ENCODE measurements at regions not wholly inside any gene's neighbourhood (a gene's known extent, or its start where the extent isn't known, plus 50 kb on each side); places are given as distances from the start of the nearest gene placed in this dataset.

GRCh38 chr11:116692318-116693101 is 80.3 kb downstream of the BUD13 start:
- TF ChIP-seq POLR2A (IDR thresholded peaks at IDR 0.05) (no peak), CTCF (IDR thresholded peaks at IDR 0.05) (no peak)

GRCh38 chr11:116691771-116692177 is 81.0 kb downstream of the BUD13 start:
- no peak for TF ChIP-seq POLR2A (IDR thresholded peaks at IDR 0.05)
- peak; percentile 71 to 82 (median 73) for TF ChIP-seq CTCF (IDR thresholded peaks at IDR 0.05)
- peak; percentile 65 for DNase-seq
- intact Hi-C loops (cut with DNase I; ENCODE audit: low total_unique reads), result no loop called here
- Histone ChIP-seq H3K27ac (no peak overlapping the region), H3K36me3 (ENCODE audit: low read depth, missing control alignments) (no peaks in the 10 kb centered on the region), H3K27me3 (no peaks in the 10 kb centered on the region), H3K4me1 (no peaks in the 10 kb centered on the region), H3K9me3 (no peaks in the 10 kb centered on the region), H3K4me3 (no peak overlapping the region)
- WGBS, 2 donors, result 20 to 23% methylated on average over 8 to 10 of the region's 10 CpGs

More at GRCh38 chr11:116692318-116693101, 80.3 kb downstream of the BUD13 start:
- Histone ChIP-seq H3K27ac (no peak overlapping the region), H3K4me1 (no peaks in the 10 kb centered on the region), H3K36me3 (ENCODE audit: low read depth, missing control alignments) (no peaks in the 10 kb centered on the region), H3K4me3 (no peak overlapping the region), H3K9me3 (no peaks in the 10 kb centered on the region), H3K27me3 (no peaks in the 10 kb centered on the region)
- WGBS, 2 donors, result 76 to 77% methylated on average over 5 to 16 of the region's 16 CpGs
- no peak for DNase-seq
- intact Hi-C loops (cut with DNase I; ENCODE audit: low total_unique reads), result no loop called here

GRCh38 chr11:116690611-116691010 is 82.2 kb downstream of the BUD13 start:
- TF ChIP-seq POLR2A (IDR thresholded peaks at IDR 0.05) (no peak), CTCF (IDR thresholded peaks at IDR 0.05) (no peak)
- intact Hi-C loops (cut with DNase I; ENCODE audit: low total_unique reads), result no loop called here
- Histone ChIP-seq H3K4me1 (no peaks in the 10 kb centered on the region), H3K27me3 (no peaks in the 10 kb centered on the region), H3K4me3 (no peak overlapping the region), H3K27ac (no peak overlapping the region), H3K36me3 (ENCODE audit: low read depth, missing control alignments) (no peaks in the 10 kb centered on the region), H3K9me3 (no peaks in the 10 kb centered on the region)
- WGBS, 2 donors, result 75 to 91% methylated on average over 9 of the region's 9 CpGs
- no peak for DNase-seq

GRCh38 chr11:116689413-116690127 is 83.2 kb downstream of the BUD13 start:
- whole genome bisulfite sequencing, 2 donors, result 86 to 90% methylated on average over 12 of the region's 12 CpGs
- no peak overlapping the region for H3K27ac ChIP-seq
- H3K36me3 ChIP-seq (ENCODE audit: low read depth, missing control alignments), result no peaks in the 10 kb centered on the region
- H3K4me3 ChIP-seq, result no peak overlapping the region
- intact Hi-C loops (cut with DNase I; ENCODE audit: low total_unique reads), result no loop called here
- H3K9me3 ChIP-seq, result no peaks in the 10 kb centered on the region
- no peak for TF ChIP-seq POLR2A (IDR thresholded peaks at IDR 0.05)
- TF ChIP-seq CTCF (IDR thresholded peaks at IDR 0.05), result no peak
- no peaks in the 10 kb centered on the region for H3K4me1 ChIP-seq
- no peaks in the 10 kb centered on the region for H3K27me3 ChIP-seq
- no peak for DNase-seq
